Muscle of leg (tissue), 3 donors: ENCODE measurements at regions not wholly inside any gene's neighbourhood (a gene's known extent, or its start where the extent isn't known, plus 50 kb on each side); places are given as distances from the start of the nearest gene placed in this dataset.

Experiments
- DNase-seq: peaks from one replicate; pipeline ENCODE4 v3.0.0; 2013
- H3K27ac ChIP-seq: one replicate; pipeline ENCODE4 v1.5.1; 2013; ENCODE audit warnings: mild to moderate bottlenecking, low read length, control low read depth
- H3K27me3 ChIP-seq: one replicate; pipeline ENCODE4 v1.6.1; 2013; ENCODE audit warnings: low read length; ENCODE audit not compliant: control insufficient read depth, insufficient read depth
- H3K36me3 ChIP-seq: one replicate; pipeline ENCODE4 v1.6.1; 2013; ENCODE audit warnings: low read length; ENCODE audit not compliant: control insufficient read depth, insufficient read depth
- H3K4me1 ChIP-seq: one replicate; pipeline ENCODE4 v1.6.1; 2013; ENCODE audit warnings: low read length; ENCODE audit not compliant: control insufficient read depth, insufficient read depth
- H3K4me3 ChIP-seq: one replicate; pipeline ENCODE4 v1.5.1; 2013; ENCODE audit warnings: low read length, control low read depth
- H3K9me3 ChIP-seq: replicated peaks from 2 replicates; pipeline ENCODE4 v1.6.1; 2013; ENCODE audit warnings: low read depth, low read length; ENCODE audit not compliant: control insufficient read depth
- WGBS: methylation state at CpG from one replicate; pipeline ENCODE4 v1.1.5; 2013; ENCODE audit warnings: missing lambda C conversion rate; ENCODE audit not compliant: insufficient coverage; 5-methylcytosine and 5-hydroxymethylcytosine counted together

GRCh38 chr4:4913628-4914027 lies 54.2 kb downstream of the MSX1 start:
- Histone ChIP-seq H3K27ac (no peak overlapping the region), H3K9me3 (no peaks in the 10 kb centered on the region), H3K4me1 (peaks cover 13% of the 10 kb centered on the region), H3K4me3 (no peak overlapping the region), H3K36me3 (no peaks in the 10 kb centered on the region), H3K27me3 (peaks cover 9% of the 10 kb centered on the region)
- no peak for DNase-seq

GRCh38 chr4:4914059-4914820 lies 54.8 kb downstream of the MSX1 start:
- DNase-seq: peak; percentile 48

GRCh38 chr4:4914965-4915845 lies 55.7 kb downstream of the MSX1 start:
- Histone ChIP-seq H3K36me3 (no peaks in the 10 kb centered on the region), H3K9me3 (no peaks in the 10 kb centered on the region), H3K4me1 (peaks cover 13% of the 10 kb centered on the region), H3K4me3 (no peak overlapping the region), H3K27ac (no peak overlapping the region), H3K27me3 (peaks cover 9% of the 10 kb centered on the region)
- no peak for DNase-seq
- WGBS: 76% methylated on average over 8 of the region's 10 CpGs

More at GRCh38 chr4:4914059-4914820, 54.8 kb downstream of the MSX1 start:
- WGBS: 62% methylated on average over 3 of the region's 4 CpGs
- peaks cover 9% of the 10 kb centered on the region for H3K27me3 ChIP-seq
- no peaks in the 10 kb centered on the region for H3K9me3 ChIP-seq
- no peak overlapping the region for H3K27ac ChIP-seq
- H3K36me3 ChIP-seq: no peaks in the 10 kb centered on the region
- H3K4me1 ChIP-seq: peaks cover 13% of the 10 kb centered on the region
- no peak overlapping the region for H3K4me3 ChIP-seq

GRCh38 chr4:4918067-4918466 lies 58.6 kb downstream of the MSX1 start:
- Histone ChIP-seq H3K27me3 (peaks cover 4% of the 10 kb centered on the region), H3K4me1 (peaks cover 10% of the 10 kb centered on the region), H3K9me3 (no peaks in the 10 kb centered on the region), H3K36me3 (no peaks in the 10 kb centered on the region), H3K4me3 (no peak overlapping the region), H3K27ac (no peak overlapping the region)
- no peak for DNase-seq
- no CpG with 5 or more reads among the region's 2 CpGs for WGBS

- H3K4me3 ChIP-seq: no peak overlapping the region
- H3K27ac ChIP-seq: no peak overlapping the region
- DNase-seq: no peak
- no peaks in the 10 kb centered on the region for H3K4me1 ChIP-seq
- H3K36me3 ChIP-seq: no peaks in the 10 kb centered on the region
- WGBS: 87% methylated on average over 8 of the region's 11 CpGs
- no peaks in the 10 kb centered on the region for H3K9me3 ChIP-seq
- H3K27me3 ChIP-seq: peaks cover 4% of the 10 kb centered on the region
Observed at GRCh38 chr4:4919927-4920326, 60.5 kb downstream of the MSX1 start.

GRCh38 chr4:4921077-4921476 lies 61.6 kb downstream of the MSX1 start:
- Histone ChIP-seq H3K9me3 (no peaks in the 10 kb centered on the region), H3K4me3 (no peak overlapping the region), H3K36me3 (no peaks in the 10 kb centered on the region), H3K27me3 (no peaks in the 10 kb centered on the region), H3K27ac (no peak overlapping the region), H3K4me1 (no peaks in the 10 kb centered on the region)
- no peak for DNase-seq
- 100% methylated on average over 2 of the region's 2 CpGs for WGBS

GRCh38 chr4:4922441-4922840 lies 63.0 kb downstream of the MSX1 start:
- no CpG with 5 or more reads among the region's 2 CpGs for WGBS
- no peaks in the 10 kb centered on the region for H3K4me1 ChIP-seq
- H3K4me3 ChIP-seq: no peak overlapping the region
- peaks cover 2% of the 10 kb centered on the region for H3K27me3 ChIP-seq
- no peaks in the 10 kb centered on the region for H3K9me3 ChIP-seq
- DNase-seq: no peak
- H3K36me3 ChIP-seq: no peaks in the 10 kb centered on the region
- no peak overlapping the region for H3K27ac ChIP-seq

- no CpG with 5 or more reads among the region's 1 CpG for WGBS
- peaks cover 2% of the 10 kb centered on the region for H3K27me3 ChIP-seq
- DNase-seq: no peak
- H3K4me3 ChIP-seq: no peak overlapping the region
- no peaks in the 10 kb centered on the region for H3K4me1 ChIP-seq
- no peaks in the 10 kb centered on the region for H3K9me3 ChIP-seq
- no peak overlapping the region for H3K27ac ChIP-seq
- H3K36me3 ChIP-seq: no peaks in the 10 kb centered on the region
Observed at GRCh38 chr4:4923201-4923600, 63.7 kb downstream of the MSX1 start.

GRCh38 chr4:4930677-4931076 lies 71.2 kb downstream of the MSX1 start:
- Histone ChIP-seq H3K27ac (no peak overlapping the region), H3K4me1 (no peaks in the 10 kb centered on the region), H3K36me3 (no peaks in the 10 kb centered on the region), H3K27me3 (peaks cover 2% of the 10 kb centered on the region), H3K4me3 (no peak overlapping the region), H3K9me3 (no peaks in the 10 kb centered on the region)
- WGBS: no CpG with 5 or more reads among the region's 3 CpGs
- DNase-seq: no peak

GRCh38 chr4:4935974-4936373 lies 76.5 kb downstream of the MSX1 start:
- Histone ChIP-seq H3K4me3 (no peak overlapping the region), H3K9me3 (no peaks in the 10 kb centered on the region), H3K27ac (no peak overlapping the region), H3K4me1 (no peaks in the 10 kb centered on the region), H3K27me3 (no peaks in the 10 kb centered on the region), H3K36me3 (no peaks in the 10 kb centered on the region)
- DNase-seq: no peak
- WGBS: 85% methylated on average over 1 of the region's 8 CpGs
